HCT116 (cell line): ENCODE measurements at regions not wholly inside any gene's neighbourhood (a gene's known extent, or its start where the extent isn't known, plus 50 kb on each side); places are given as distances from the start of the nearest gene placed in this dataset.

Experiments
- ATAC-seq: fragments of 200-7000 bp; cut with Tn5 transposase; 2 replicates; pipeline ENCODE4 v1.9.1; 2020; ENCODE audit warnings: mild to moderate bottlenecking, moderate library complexity
- BruUV-seq: library from RNA; stranded (reverse); fragments of 400-500 nt; replicated peaks from 2 replicates; lab custom pipeline; 2021; lab: Mats Ljungman, UMichigan
- CTCF ChIA-PET: fragments of 300-600 bp; sonication (Branson Sonifier 250); formaldehyde crosslinking; loops from one replicate; lab custom pipeline; 2021; ENCODE audit warnings: antibody characterized with exemption; lab: Charles Lee
- POLR2A ChIA-PET: fragments of 300-600, 350-600 bp; sonication (Branson Sonifier 250); formaldehyde crosslinking; loops from one replicate; lab custom pipeline; 2021; ENCODE audit warnings: antibody characterized with exemption; lab: Charles Lee
- RAD21 ChIA-PET, 2 experiments: fragments of 300-600 bp; sonication (Branson Sonifier 250); formaldehyde crosslinking; loops; one replicate each; lab custom pipeline; 2023; ENCODE audit warnings: low total read pairs in 2 of 2; ENCODE audit not compliant: uncharacterized antibody in 2 of 2, unreplicated experiment in 2 of 2, low non-redundant PET in 1 of 2; lab: Charles Lee
- DNase-seq: peaks from one replicate; pipeline ENCODE4 v3.0.0-alpha.2; 2010; ENCODE audit warnings: low read depth, low spot score
- H2AFZ ChIP-seq: fragments of 200-600 bp; shearing (Covaris generic), sonication (generic); 2 replicates; pipeline ENCODE4 v1.6.1; 2017; ENCODE audit warnings: low read depth, mixed run types, mixed read lengths, antibody characterized with exemption, low read length; ENCODE audit not compliant: poor library complexity, severe bottlenecking
- H3K27ac ChIP-seq: 2 replicates; pipeline ENCODE4 v1.5.1; 2012; ENCODE audit warnings: low read depth, low read length
- H3K27me3 ChIP-seq: fragments of 200-600 bp; sonication (generic); 2 replicates; pipeline ENCODE4 v1.6.1; 2016; ENCODE audit warnings: mixed run types, low read length, mixed read lengths; ENCODE audit not compliant: insufficient read depth
- H3K36me3 ChIP-seq, 2 experiments: fragments of 200-500 bp in 1 of 2; fragments of 200-600 bp in 1 of 2; sonication (Bioruptor generic) in 1 of 2; sonication (generic) in 1 of 2; 2 replicates each; pipeline versions ENCODE4 v1.5.1 to v1.6.1; 2014 to 2016; ENCODE audit warnings: low read length in 2 of 2, inconsistent platforms in 1 of 2, mixed read lengths in 1 of 2, mixed run types in 1 of 2; ENCODE audit not compliant: insufficient read depth in 2 of 2, control insufficient read depth in 1 of 2
- H3K4me1 ChIP-seq, 2 experiments: fragments of 200-600 bp in 1 of 2; sonication (generic) in 1 of 2; 2 replicates each; pipeline versions ENCODE4 v1.5.1 to v1.6.1; 2012 to 2017; ENCODE audit warnings: low read length in 2 of 2, inconsistent platforms in 1 of 2, mild to moderate bottlenecking in 1 of 2, mixed read lengths in 1 of 2, mixed run types in 1 of 2, moderate library complexity in 1 of 2; ENCODE audit not compliant: insufficient read depth in 2 of 2, control insufficient read depth in 1 of 2
- H3K4me2 ChIP-seq: fragments of 200-600 bp; sonication (generic); 2 replicates; pipeline ENCODE4 v1.6.1; 2017; ENCODE audit warnings: mixed run types, low read length, mixed read lengths
- H3K4me3 ChIP-seq, 2 experiments: fragments of 200-600 bp in 1 of 2; sonication (generic) in 1 of 2; replicated peaks in 1 of 2; 2 replicates each; pipeline ENCODE4 v1.5.1; 2011 to 2016; ENCODE audit warnings: low read length in 2 of 2, control low read depth in 1 of 2, low read depth in 1 of 2, mild to moderate bottlenecking in 1 of 2, mixed read lengths in 1 of 2, mixed run types in 1 of 2
- H3K79me2 ChIP-seq: fragments of 200-600 bp; sonication (generic); 2 replicates; pipeline ENCODE4 v1.6.1; 2017; ENCODE audit warnings: mild to moderate bottlenecking, mixed run types, low read length, moderate library complexity, mixed read lengths; ENCODE audit not compliant: insufficient read depth
- H3K9ac ChIP-seq: fragments of 200-600 bp; sonication (generic); 2 replicates; pipeline ENCODE4 v1.6.1; 2016; ENCODE audit warnings: low read length, mixed read lengths
- H3K9me2 ChIP-seq: fragments of 200-600 bp; sonication (generic), shearing (Covaris generic); 2 replicates; pipeline ENCODE4 v1.6.1; 2017; ENCODE audit warnings: mixed run types, mild to moderate bottlenecking, moderate library complexity; ENCODE audit not compliant: insufficient read depth
- H3K9me3 ChIP-seq, 2 experiments: fragments of 200-500 bp in 1 of 2; fragments of 200-600 bp in 1 of 2; sonication (Bioruptor generic) in 1 of 2; sonication (generic) in 1 of 2; 2 replicates each; pipeline ENCODE4 v1.6.1; 2014 to 2017; ENCODE audit warnings: low read length in 2 of 2, mixed read lengths in 2 of 2, inconsistent platforms in 1 of 2, low read depth in 1 of 2, mild to moderate bottlenecking in 1 of 2, mixed run types in 1 of 2, moderate library complexity in 1 of 2; ENCODE audit not compliant: control insufficient read depth in 1 of 2, insufficient read depth in 1 of 2
- H4K20me1 ChIP-seq: fragments of 200-600 bp; sonication (generic), shearing (Covaris generic); 2 replicates; pipeline ENCODE4 v1.6.1; 2017; ENCODE audit warnings: mixed run types, mild to moderate bottlenecking, moderate library complexity; ENCODE audit not compliant: insufficient read depth
- CEBPB ChIP-seq: IDR thresholded peaks from 2 replicates; pipeline ENCODE4 v1.6.1; 2012; ENCODE audit warnings: low read depth
- EGR1 ChIP-seq: IDR thresholded peaks from 2 replicates; pipeline ENCODE4 v1.6.1; 2012; ENCODE audit warnings: low read depth
- ELF1 ChIP-seq: IDR thresholded peaks from 2 replicates; pipeline ENCODE4 v1.6.1; 2012; ENCODE audit warnings: low read depth, borderline replicate concordance
- EZH2 ChIP-seq: fragments of 200-600 bp; sonication (generic); IDR thresholded peaks from 2 replicates; pipeline ENCODE4 v1.6.1; 2017; ENCODE audit warnings: antibody characterized with exemption, mixed run types
- EZH2phosphoT487 ChIP-seq: fragments of 200-600 bp; IDR thresholded peaks from 2 replicates; pipeline ENCODE4 v1.6.1; 2018; ENCODE audit warnings: antibody characterized with exemption, borderline replicate concordance
- FOSL1 ChIP-seq: IDR thresholded peaks from 2 replicates; pipeline ENCODE4 v1.6.1; 2012; ENCODE audit warnings: low read depth
- JUND ChIP-seq: IDR thresholded peaks from 2 replicates; pipeline ENCODE4 v1.6.1; 2012
- POLR2A ChIP-seq: IDR thresholded peaks from 2 replicates; pipeline ENCODE4 v1.7.0; 2011; ENCODE audit warnings: borderline replicate concordance; ENCODE audit not compliant: insufficient read depth, insufficient read length; ENCODE audit errors: extremely low read depth
- POLR2AphosphoS5 ChIP-seq: IDR thresholded peaks from 2 replicates; pipeline ENCODE4 v1.6.1; 2011; ENCODE audit warnings: mild to moderate bottlenecking, low read depth, low read length, moderate library complexity
- RAD21 ChIP-seq: IDR thresholded peaks from 2 replicates; pipeline ENCODE4 v1.6.1; 2012; ENCODE audit warnings: low read depth, mild to moderate bottlenecking
- SRF ChIP-seq: IDR thresholded peaks from 2 replicates; pipeline ENCODE4 v1.6.1; 2012; ENCODE audit warnings: low read depth
- TCF7L2 ChIP-seq: IDR thresholded peaks from 2 replicates; pipeline ENCODE4 v1.7.0; 2011; ENCODE audit warnings: borderline replicate concordance, inconsistent platforms; ENCODE audit not compliant: insufficient read depth, insufficient read length; ENCODE audit errors: extremely low read depth
- YY1 ChIP-seq: IDR thresholded peaks from 2 replicates; pipeline ENCODE4 v1.6.1; 2011; ENCODE audit warnings: low read length, low read depth, moderate library complexity, mild to moderate bottlenecking; ENCODE audit not compliant: insufficient replicate concordance; ENCODE audit errors: extremely low read depth
- ZBTB33 ChIP-seq: IDR thresholded peaks from 2 replicates; pipeline ENCODE4 v1.6.1; 2011; ENCODE audit warnings: mild to moderate bottlenecking, low read length, moderate library complexity; ENCODE audit not compliant: insufficient replicate concordance; ENCODE audit errors: extremely low read depth
- ZFX ChIP-seq: fragments of 450-650 bp; IDR thresholded peaks from 2 replicates; pipeline ENCODE4 v1.6.1; 2017
- intact Hi-C: fragments of 100-400 bp; cut with micrococcal nuclease; formaldehyde crosslinking; loops from 2 replicates; pipeline ENCODE4 v1.10.0; 2022

GRCh38 chr7:67813621-67814292, 817.1 kb downstream of the TYW1 start:
- ChIA-PET CTCF (no interaction called here), RAD21 (no interaction called here), POLR2A (no interaction called here)
- intact Hi-C loops: no loop called here
- ATAC-seq: no peak
- H3K4me3 ChIP-seq: no peak overlapping the region
- H2AFZ ChIP-seq: no peak overlapping the region
- H3K9ac ChIP-seq: no peak overlapping the region
- BruUV-seq: no TSS peak
- no peak for TF ChIP-seq SRF
- no peaks in the 10 kb centered on the region for H3K36me3 ChIP-seq
- H3K4me1 ChIP-seq: no peaks in the 10 kb centered on the region
- H3K4me2 ChIP-seq: no peak overlapping the region
- H3K9me2 ChIP-seq: no peaks in the 10 kb centered on the region
- H3K79me2 ChIP-seq: no peaks in the 10 kb centered on the region
- peaks cover 0 to 7% of the 10 kb centered on the region in 2 experiments; a peak in 1 of 4 replicates for H3K9me3 ChIP-seq
- no peaks in the 10 kb centered on the region for H4K20me1 ChIP-seq
- no peak overlapping the region for H3K27ac ChIP-seq
- no peak for DNase-seq
- H3K27me3 ChIP-seq: no peaks in the 10 kb centered on the region

- CTCF ChIA-PET: no interaction called here
- ATAC-seq (no peak), DNase-seq (no peak)
- no peaks in the 10 kb centered on the region for H3K36me3 ChIP-seq
- intact Hi-C loops: no loop called here
- no peaks in the 10 kb centered on the region for H3K27me3 ChIP-seq
- no peaks in the 10 kb centered on the region for H3K4me1 ChIP-seq
- no peaks in the 10 kb centered on the region for H3K9me2 ChIP-seq
- no peak overlapping the region for H3K9ac ChIP-seq
- no peak for TF ChIP-seq YY1
- no peak for TF ChIP-seq ELF1
- TF ChIP-seq CEBPB: no peak
- no peak for TF ChIP-seq TCF7L2
- TF ChIP-seq RAD21: no peak
- TF ChIP-seq FOSL1: no peak
- TF ChIP-seq ZFX: no peak
- no peak for TF ChIP-seq EZH2phosphoT487
- no peak for TF ChIP-seq POLR2A
- no peak for TF ChIP-seq JUND
- no peak for TF ChIP-seq ZBTB33
- no peak for TF ChIP-seq EZH2
- TF ChIP-seq POLR2AphosphoS5: no peak
- no peak for TF ChIP-seq EGR1
- no peaks in the 10 kb centered on the region for H3K79me2 ChIP-seq
- no peak overlapping the region for H2AFZ ChIP-seq
- H3K4me3 ChIP-seq: no peak overlapping the region
- H3K9me3 ChIP-seq: peaks cover 5 to 24% of the 10 kb centered on the region in 2 experiments; a peak in 2 of 4 replicates
- no peaks in the 10 kb centered on the region for H4K20me1 ChIP-seq
- RAD21 ChIA-PET: no interaction called here
- no peak overlapping the region for H3K27ac ChIP-seq
- no peak overlapping the region for H3K4me2 ChIP-seq
- POLR2A ChIA-PET: no interaction called here
- BruUV-seq: no TSS peak
Measured at GRCh38 chr7:67817481-67817880, 820.8 kb downstream of the TYW1 start.
